BLaER1 treated with 17β-estradiol and CSF1 and Interleukin-3, amounts not matched to agents 10 nM and 100 nM (cell line): ENCODE measurements at regions not wholly inside any gene's neighbourhood (a gene's known extent, or its start where the extent isn't known, plus 50 kb on each side); places are given as distances from the start of the nearest gene placed in this dataset.

Source experiments
- H3K27ac ChIP-seq, 11 experiments: shearing (Covaris generic); formaldehyde crosslinking; 2 replicates each; pipeline ENCODE4 v1.8.1; 2022
- H3K27me3 ChIP-seq, 11 experiments: shearing (Covaris generic); formaldehyde crosslinking; 2 replicates each; pipeline ENCODE4 v1.8.1; 2022
- H3K36me3 ChIP-seq, 11 experiments: shearing (Covaris generic); formaldehyde crosslinking; 2 replicates each; pipeline ENCODE4 v1.8.1; 2022
- H3K4me1 ChIP-seq, 10 experiments: shearing (Covaris generic); formaldehyde crosslinking; 2 replicates each; pipeline ENCODE4 v1.8.1; 2022
- H3K4me2 ChIP-seq, 11 experiments: shearing (Covaris generic); formaldehyde crosslinking; 2 replicates each; pipeline ENCODE4 v1.8.1; 2022
- H3K4me3 ChIP-seq, 10 experiments: shearing (Covaris generic); formaldehyde crosslinking; 2 replicates each; pipeline ENCODE4 v1.8.1; 2022
- H3K9ac ChIP-seq, 11 experiments: shearing (Covaris generic); formaldehyde crosslinking; 2 replicates each; pipeline ENCODE4 v1.8.1; 2022
- H3K9me3 ChIP-seq, 11 experiments: shearing (Covaris generic); formaldehyde crosslinking; replicated peaks in 1 of 11; 2 replicates each; pipeline ENCODE4 v1.8.1; 2022
- H4K20me1 ChIP-seq, 11 experiments: shearing (Covaris generic); formaldehyde crosslinking; 2 replicates each; pipeline ENCODE4 v1.8.1; 2022
- Cebpa-rat ChIP-seq, 11 experiments: shearing (Covaris generic); IDR thresholded peaks; 2 replicates each; pipeline ENCODE4 v1.8.1; 2022

- Histone ChIP-seq H3K9me3 (peaks cover 5 to 32% (median 24%) of the 10 kb centered on the region in 11 experiments; a peak in 20 of 22 replicates), H3K4me3 (no peak overlapping the region), H3K9ac (no peak overlapping the region), H3K27ac (peak overlapping the region in 2 of 11 experiments; percentile 37 to 42; a peak in 3 of 22 replicates), H3K4me2 (no peak overlapping the region), H4K20me1 (no peaks in the 10 kb centered on the region), H3K36me3 (peaks cover 0 to 6% (median 0%) of the 10 kb centered on the region in 11 experiments; a peak in 1 of 22 replicates), H3K27me3 (no peaks in the 10 kb centered on the region), H3K4me1 (peaks cover 9 to 21% (median 16%) of the 10 kb centered on the region in 10 experiments)
- no peak for TF ChIP-seq Cebpa-rat (IDR thresholded peaks at IDR 0.05)
These were observed 50.2 kb upstream of the LRP1B start for GRCh38 chr2:142180820-142181533.
